SK-N-SH treated with all-trans-retinoic acid at 6 μM for 48 hours (cell line): ENCODE measurements at regions not wholly inside any gene's neighbourhood (a gene's known extent, or its start where the extent isn't known, plus 50 kb on each side); places are given as distances from the start of the nearest gene placed in this dataset.

Experiments used
- ATAC-seq: fragments of 200-7000 bp; cut with Tn5 transposase; 3 replicates; pipeline ENCODE4 v1.9.1; 2020; ENCODE audit warnings: mild to moderate bottlenecking, moderate library complexity
- BACH2 ChIP-seq: fragments of 250-450 bp; sonication (Bioruptor Pico); IDR thresholded peaks from 2 replicates; pipeline ENCODE4 v1.9.0; 2021; ENCODE audit warnings: mild to moderate bottlenecking, borderline replicate concordance
- CREB5 ChIP-seq: fragments of 250-450 bp; sonication (Bioruptor Pico); IDR thresholded peaks from 2 replicates; pipeline ENCODE4 v1.5.1; 2020; ENCODE audit warnings: low read depth, mild to moderate bottlenecking, moderate library complexity
- CSDC2 ChIP-seq: fragments of 250-450 bp; sonication (Bioruptor Pico); IDR thresholded peaks from 2 replicates; pipeline ENCODE4 v1.5.0; 2020; ENCODE audit warnings: mild to moderate bottlenecking, moderate library complexity
- CSRNP3 ChIP-seq: fragments of 250-450 bp; sonication (Bioruptor Pico); IDR thresholded peaks from 2 replicates; pipeline ENCODE4 v1.5.1; 2021; ENCODE audit warnings: mild to moderate bottlenecking, moderate library complexity
- ESRRG ChIP-seq: fragments of 250-450 bp; sonication (Bioruptor Pico); IDR thresholded peaks from 2 replicates; pipeline ENCODE4 v1.6.1; 2021; ENCODE audit warnings: mild to moderate bottlenecking
- GLIS3 ChIP-seq: fragments of 250-450 bp; sonication (Bioruptor Pico); IDR thresholded peaks from 2 replicates; pipeline ENCODE4 v1.5.0; 2020; ENCODE audit warnings: mild to moderate bottlenecking, moderate library complexity
- OSR1 ChIP-seq: fragments of 250-450 bp; sonication (Bioruptor Pico); IDR thresholded peaks from 2 replicates; pipeline ENCODE4 v1.8.0; 2022; ENCODE audit warnings: moderate library complexity, mild to moderate bottlenecking, inconsistent platforms
- PATZ1 ChIP-seq: fragments of 250-450 bp; sonication (Bioruptor Pico); IDR thresholded peaks from 2 replicates; pipeline ENCODE4 v1.8.0; 2020; ENCODE audit warnings: mild to moderate bottlenecking, moderate library complexity, borderline replicate concordance
- POU6F1 ChIP-seq: fragments of 250-450 bp; sonication (Bioruptor Pico); IDR thresholded peaks from 2 replicates; pipeline ENCODE4 v1.8.0; 2021; ENCODE audit warnings: low read depth, mild to moderate bottlenecking, moderate library complexity, borderline replicate concordance
- PPARA ChIP-seq: fragments of 250-450 bp; sonication (Bioruptor Pico); IDR thresholded peaks from 2 replicates; pipeline ENCODE4 v1.5.0; 2020; ENCODE audit warnings: mild to moderate bottlenecking, borderline replicate concordance
- SNAI2 ChIP-seq: fragments of 250-450 bp; sonication (Bioruptor Pico); IDR thresholded peaks from 2 replicates; pipeline ENCODE4 v1.5.0; 2020; ENCODE audit warnings: mild to moderate bottlenecking, moderate library complexity
- TOX ChIP-seq: fragments of 250-450 bp; sonication (Bioruptor Pico); IDR thresholded peaks from 2 replicates; pipeline ENCODE4 v1.8.0; 2021; ENCODE audit warnings: mild to moderate bottlenecking, moderate library complexity, borderline replicate concordance
- TSHZ2 ChIP-seq: fragments of 250-450 bp; sonication (Bioruptor Pico); IDR thresholded peaks from 2 replicates; pipeline ENCODE4 v1.5.0; 2020; ENCODE audit warnings: mild to moderate bottlenecking, moderate library complexity
- ZC3H10 ChIP-seq: fragments of 250-450 bp; sonication (Bioruptor Pico); IDR thresholded peaks from 2 replicates; pipeline ENCODE4 v1.5.1; 2021; ENCODE audit warnings: mild to moderate bottlenecking, moderate library complexity
- ZFP3 ChIP-seq: fragments of 250-450 bp; sonication (Bioruptor Pico); IDR thresholded peaks from 2 replicates; pipeline ENCODE4 v1.5.0; 2020; ENCODE audit warnings: mild to moderate bottlenecking, moderate library complexity
- ZFP30 ChIP-seq: fragments of 450-650 bp; formaldehyde crosslinking; IDR thresholded peaks from 2 replicates; pipeline ENCODE4 v1.5.0; 2022; ENCODE audit warnings: mild to moderate bottlenecking, moderate library complexity
- ZNF565 ChIP-seq: fragments of 450-650 bp; formaldehyde crosslinking; conservative IDR thresholded peaks from 2 replicates; pipeline ENCODE4 v1.5.0; 2020; ENCODE audit warnings: low read depth, mild to moderate bottlenecking, moderate library complexity
- ZNF70 ChIP-seq: fragments of 450-650 bp; formaldehyde crosslinking; IDR thresholded peaks from 2 replicates; pipeline ENCODE4 v1.5.0; 2020; ENCODE audit warnings: mild to moderate bottlenecking, moderate library complexity
- ZNF8 ChIP-seq: fragments of 450-650 bp; formaldehyde crosslinking; IDR thresholded peaks from 2 replicates; pipeline ENCODE4 v1.5.0; 2020; ENCODE audit warnings: mild to moderate bottlenecking, moderate library complexity

GRCh38 chr1:83086346-83086745 is 912.6 kb downstream of the TTLL7 start (continued):
- no peak for TF ChIP-seq PATZ1 (CRISPR knock-in tag)
- TF ChIP-seq SNAI2 (CRISPR knock-in tag): no peak
- TF ChIP-seq ZNF565 (CRISPR knock-in tag): no peak
- TF ChIP-seq OSR1 (CRISPR knock-in tag): no peak
- no peak for TF ChIP-seq ZNF70 (CRISPR knock-in tag)
- TF ChIP-seq CSDC2 (CRISPR knock-in tag): no peak

GRCh38 chr1:83083589-83084224 is 915.2 kb downstream of the TTLL7 start:
- TF ChIP-seq SNAI2 (CRISPR knock-in tag): no peak
- TF ChIP-seq BACH2 (CRISPR knock-in tag): no peak
- TF ChIP-seq CSRNP3 (CRISPR knock-in tag): no peak
- no peak for TF ChIP-seq POU6F1 (CRISPR knock-in tag)
- no peak for TF ChIP-seq TSHZ2
- no peak for TF ChIP-seq ZNF8 (CRISPR knock-in tag)
- no peak for TF ChIP-seq GLIS3 (CRISPR knock-in tag)
- no peak for TF ChIP-seq PPARA (CRISPR knock-in tag)
- TF ChIP-seq CREB5: no peak
- TF ChIP-seq PATZ1 (CRISPR knock-in tag): no peak
- TF ChIP-seq ZFP3 (CRISPR knock-in tag): no peak
- no peak for ATAC-seq

- ATAC-seq: no peak
- TF ChIP-seq GLIS3 (CRISPR knock-in tag) (no peak), ESRRG (CRISPR knock-in tag) (no peak), TSHZ2 (no peak), TOX (no peak), PATZ1 (CRISPR knock-in tag) (no peak), CSRNP3 (CRISPR knock-in tag) (no peak), OSR1 (CRISPR knock-in tag) (no peak), ZFP30 (CRISPR knock-in tag) (no peak), ZC3H10 (CRISPR knock-in tag) (no peak), SNAI2 (CRISPR knock-in tag) (no peak)
Observed at GRCh38 chr1:83077411-83077810, 921.5 kb downstream of the TTLL7 start.
